Glomerular visceral epithelial cell (primary cell): ENCODE measurements at regions not wholly inside any gene's neighbourhood (a gene's known extent, or its start where the extent isn't known, plus 50 kb on each side); places are given as distances from the start of the nearest gene placed in this dataset.
"Not testable (repeated sequence)": the region's sequence is repeated elsewhere in the genome, so short reads cannot be mapped to it uniquely, and the experiment has no call there.

Source experiments
- DNase-seq: peaks from one replicate; pipeline ENCODE4 v3.0.0-alpha.2; 2016; ENCODE audit errors: extremely low spot score

- no peak for DNase-seq
These were observed 260.7 kb downstream of the PLOD2 start for GRCh38 chr3:145900056-145900829.

DNA sequence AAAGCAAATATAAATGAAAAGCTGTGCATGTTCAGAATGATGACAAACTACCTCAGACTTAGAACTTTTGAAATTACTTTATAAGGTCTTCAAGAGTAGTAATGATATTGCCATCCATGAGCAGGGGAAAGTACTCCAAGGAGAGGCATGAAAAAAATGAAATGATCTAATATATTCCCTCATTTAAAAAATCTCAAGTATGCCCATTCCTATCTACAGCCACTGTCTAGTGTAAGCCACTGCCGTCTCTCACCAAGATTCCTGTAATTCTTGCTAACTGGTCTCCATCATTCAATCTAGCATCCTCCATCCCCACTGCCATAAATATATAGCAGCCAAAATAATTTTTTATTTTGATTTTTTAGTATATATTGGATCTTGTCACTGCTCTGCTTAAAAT is 258.8 kb downstream of the PLOD2 start:
- no peak for DNase-seq

DNA sequence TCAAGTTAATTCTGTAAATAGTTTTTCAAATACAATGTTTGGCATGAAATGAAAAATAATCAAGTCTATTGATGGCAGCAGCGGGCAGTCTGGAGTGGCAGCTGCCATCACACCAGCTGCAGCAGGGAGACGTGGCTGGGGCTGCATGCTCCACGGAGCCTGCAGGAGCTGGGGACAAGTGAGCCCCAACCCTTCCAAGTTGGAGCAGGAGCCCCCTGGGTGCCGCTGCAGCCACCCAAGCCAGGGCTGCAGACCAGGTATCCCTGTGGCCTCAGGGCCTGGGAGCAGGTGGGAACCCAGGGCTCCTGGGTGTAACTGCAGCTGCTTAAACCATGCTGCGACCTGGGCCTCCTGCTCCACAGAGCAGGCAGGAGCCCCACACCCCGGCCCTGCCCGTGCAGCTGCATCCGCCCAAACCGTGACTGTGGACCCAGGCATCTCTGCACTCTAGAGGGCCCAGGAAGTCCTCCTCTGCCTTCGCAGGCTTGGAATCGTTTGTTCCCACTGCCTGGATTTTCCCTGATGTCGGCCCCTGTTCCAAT is 257.4 kb downstream of the PLOD2 start:
- no peak for DNase-seq

- no peak for DNase-seq
These were observed 256.8 kb downstream of the PLOD2 start for GRCh38 chr3:145904138-145904537.

DNA sequence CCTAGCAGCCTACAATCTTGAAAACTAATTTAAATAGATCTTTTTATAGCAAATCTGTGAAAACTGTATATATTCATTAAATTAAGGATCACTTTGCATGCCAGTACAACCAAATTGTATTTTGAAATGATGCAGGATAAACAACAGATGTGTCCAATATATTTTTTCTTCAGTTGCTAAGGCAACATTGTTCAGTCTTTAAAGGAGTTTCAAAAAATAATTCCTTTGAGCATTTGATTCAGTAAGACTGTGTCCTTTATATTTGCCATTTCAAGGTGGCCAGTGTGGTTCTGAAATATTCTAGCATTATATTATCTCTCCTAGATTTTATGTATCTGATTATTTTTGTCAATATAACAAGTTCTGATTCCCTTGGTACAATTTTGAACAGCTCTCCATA is 254.7 kb downstream of the PLOD2 start:
- DNase-seq, result no peak

GRCh38 chr3:145906755-145907154 is 254.2 kb downstream of the PLOD2 start:
- DNase-seq, result no peak

- DNase-seq, result no peak
These were observed 250.0 kb downstream of the PLOD2 start for GRCh38 chr3:145911016-145911415.

DNA sequence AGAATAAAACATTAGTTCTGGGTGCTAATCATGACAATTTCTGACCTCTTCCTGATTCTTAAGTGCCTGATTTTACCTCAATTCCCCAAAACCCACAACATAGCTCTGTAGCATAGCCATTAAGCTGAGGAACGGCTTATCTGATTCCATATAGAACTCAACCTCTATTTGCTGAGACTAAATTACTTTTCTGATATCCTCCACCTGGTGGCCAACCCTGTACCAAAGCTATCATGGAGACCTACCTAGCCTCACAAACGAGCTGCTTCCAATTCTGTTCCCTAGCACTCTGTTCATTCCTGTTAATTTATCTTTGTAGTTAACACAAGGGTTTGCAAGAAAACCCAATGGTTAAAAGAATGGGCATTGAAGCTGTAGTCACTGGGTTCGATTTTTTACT is 245.2 kb downstream of the PLOD2 start:
- DNase-seq, result no peak

- not testable (repeated sequence) for DNase-seq
These were observed 233.2 kb downstream of the PLOD2 start for GRCh38 chr3:145927736-145928135.

DNA sequence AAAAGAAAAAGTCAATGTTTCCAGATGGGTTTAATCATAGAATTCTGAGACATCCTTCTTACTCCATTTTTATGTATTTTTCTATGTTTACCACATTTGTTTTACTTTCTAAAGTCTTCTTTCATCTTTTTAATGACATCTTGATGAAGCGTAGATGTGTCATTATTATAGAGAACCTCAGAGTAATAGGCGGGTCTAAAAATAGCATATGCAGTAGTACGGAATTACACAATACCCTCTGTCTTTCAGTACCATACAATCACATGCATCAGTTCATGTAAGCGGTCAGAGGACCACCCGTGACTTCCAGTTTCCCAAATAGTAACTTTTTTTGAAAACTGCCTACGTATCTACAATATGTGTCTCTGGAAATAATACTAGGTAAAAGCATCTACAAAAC is 224.0 kb downstream of the PLOD2 start:
- no peak for DNase-seq

DNA sequence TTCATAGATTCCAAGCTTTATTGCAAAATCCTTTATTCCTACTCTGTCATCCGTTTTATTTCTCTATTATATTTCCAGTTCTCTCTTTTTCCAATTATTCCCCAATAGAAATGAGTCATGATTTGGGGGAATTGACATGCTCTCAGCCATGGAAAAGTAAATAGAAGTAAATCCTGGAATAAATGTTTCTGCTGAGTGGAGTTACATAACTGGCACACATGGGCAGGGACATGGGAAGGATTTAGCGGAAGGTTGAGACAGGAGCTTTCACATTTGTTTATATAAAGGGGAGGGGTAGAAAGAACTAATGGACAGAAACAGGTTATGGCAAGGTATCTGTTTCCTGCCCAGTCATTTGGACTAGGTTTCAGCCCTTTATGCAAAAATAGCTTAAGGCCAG is 221.6 kb downstream of the PLOD2 start:
- no peak for DNase-seq

- DNase-seq, result no peak
These were observed 218.9 kb downstream of the PLOD2 start for GRCh38 chr3:145942052-145942451.

- no peak for DNase-seq
These were observed 217.0 kb downstream of the PLOD2 start for GRCh38 chr3:145943952-145944351.

DNA sequence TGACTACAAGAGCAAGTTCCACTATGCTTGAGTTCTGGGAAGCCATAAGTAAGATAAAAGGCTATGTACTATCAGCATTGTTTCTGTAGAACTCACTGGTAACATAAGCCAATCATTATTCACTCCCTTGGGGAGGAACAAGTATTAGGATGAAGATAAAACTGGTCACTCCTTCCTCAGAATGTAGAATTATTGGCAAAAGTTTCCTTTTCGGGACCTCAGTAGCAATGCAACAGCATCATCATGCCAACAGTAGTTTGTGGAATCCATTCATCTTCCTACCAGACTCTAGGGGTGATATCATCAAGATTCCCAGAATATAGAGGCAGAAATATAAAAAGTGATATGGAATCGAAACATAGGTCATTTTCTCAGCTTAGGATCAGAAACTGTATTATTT is 209.5 kb downstream of the PLOD2 start:
- DNase-seq, result no peak

DNA sequence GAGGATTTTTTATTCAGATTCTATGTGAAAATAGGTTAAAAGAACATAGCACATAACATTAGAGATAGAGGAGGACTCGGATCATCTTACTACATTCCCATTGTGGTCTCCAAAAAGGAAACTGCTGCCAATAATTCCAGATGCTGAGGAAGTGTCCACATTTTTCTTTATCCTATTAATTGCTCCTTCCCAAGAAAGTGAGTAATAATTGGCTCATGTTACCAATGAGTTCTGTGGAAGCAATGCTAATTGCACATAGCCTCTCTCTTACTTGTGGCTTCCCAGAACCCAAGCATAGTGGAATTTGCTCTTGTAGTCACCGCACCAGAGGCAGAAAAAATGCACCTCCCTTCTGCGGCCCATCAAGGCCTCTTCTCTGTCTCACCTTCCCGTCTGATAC is 208.4 kb downstream of the PLOD2 start:
- DNase-seq, result no peak

DNA sequence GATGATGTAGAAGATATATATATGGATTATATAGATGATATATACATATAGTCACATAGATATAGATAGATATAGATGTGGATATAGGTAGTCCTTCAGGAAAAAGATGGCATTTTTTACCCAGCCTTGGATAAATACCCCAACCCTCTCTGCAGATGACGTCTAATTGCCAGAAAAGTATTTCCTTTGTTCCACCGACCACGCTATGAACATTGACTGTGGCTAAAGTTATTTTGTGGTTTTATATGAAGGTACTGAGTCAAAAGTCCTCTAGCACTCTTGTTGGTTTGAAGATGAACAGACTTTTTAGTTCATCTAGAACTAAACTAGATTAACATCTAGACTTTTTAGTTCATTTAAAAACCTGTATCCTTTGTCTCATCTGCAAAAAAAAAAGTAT is 207.7 kb downstream of the PLOD2 start:
- no peak for DNase-seq

GRCh38 chr3:145959457-145960088 is 201.4 kb downstream of the PLOD2 start:
- no peak for DNase-seq

DNA sequence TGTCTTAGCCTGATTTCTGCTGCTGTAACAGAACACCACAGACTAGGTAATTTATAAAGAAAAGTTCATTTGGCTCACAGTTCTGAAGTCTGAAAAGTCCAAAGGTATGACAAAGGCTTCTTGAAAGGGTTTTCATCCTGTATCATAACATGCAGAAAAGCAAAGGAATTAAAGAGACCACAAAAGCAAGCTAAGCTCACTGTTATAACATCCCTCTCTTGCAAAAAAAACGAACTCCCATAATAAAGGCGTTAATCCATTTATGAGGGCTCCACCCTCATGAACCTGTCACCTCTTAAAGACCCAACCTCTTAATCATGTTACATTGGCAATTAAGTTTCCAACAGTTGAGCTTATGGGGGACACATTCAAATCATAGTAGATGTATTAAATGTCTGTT is 197.9 kb downstream of the PLOD2 start:
- no peak for DNase-seq

DNA sequence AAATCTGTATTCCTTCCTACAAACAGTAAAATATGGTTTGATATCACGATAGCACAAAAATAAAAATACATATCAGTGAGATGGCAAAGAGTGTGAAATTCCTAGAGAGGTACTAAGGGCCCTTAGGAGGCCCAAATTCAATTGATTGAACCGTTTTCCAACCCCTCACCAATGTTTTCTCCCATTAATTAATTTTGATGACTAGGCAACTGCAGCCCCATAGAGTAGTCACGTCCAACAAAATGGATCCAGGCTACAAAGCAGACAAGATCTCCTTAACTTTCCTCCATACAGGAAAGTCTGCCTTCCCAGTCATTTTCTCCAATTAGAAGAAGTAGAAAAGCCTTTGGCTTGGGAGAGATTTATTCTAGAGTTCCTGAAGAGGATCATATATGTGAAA is 193.9 kb downstream of the PLOD2 start:
- no peak for DNase-seq

DNA sequence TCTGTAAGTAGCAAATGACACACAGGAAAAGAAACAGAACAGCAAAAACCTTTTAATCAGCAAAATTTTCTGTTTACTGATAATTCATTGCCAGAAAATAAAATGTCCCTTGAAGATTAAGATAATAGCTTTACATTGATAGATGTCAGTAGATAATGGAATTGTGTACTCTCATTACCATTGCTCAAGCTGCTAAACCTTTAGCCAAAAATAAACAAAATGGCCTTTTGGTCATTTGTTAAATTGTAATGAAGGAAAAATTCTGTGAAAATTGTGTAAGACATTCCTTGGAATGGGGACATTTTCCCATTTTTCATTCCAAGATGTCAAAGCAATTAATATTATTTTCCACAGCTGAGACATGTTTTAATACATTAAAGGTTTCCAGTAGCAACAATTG is 189.8 kb downstream of the PLOD2 start:
- no peak for DNase-seq

- no peak for DNase-seq
These were observed 188.1 kb downstream of the PLOD2 start for GRCh38 chr3:145972851-145973250.

DNA sequence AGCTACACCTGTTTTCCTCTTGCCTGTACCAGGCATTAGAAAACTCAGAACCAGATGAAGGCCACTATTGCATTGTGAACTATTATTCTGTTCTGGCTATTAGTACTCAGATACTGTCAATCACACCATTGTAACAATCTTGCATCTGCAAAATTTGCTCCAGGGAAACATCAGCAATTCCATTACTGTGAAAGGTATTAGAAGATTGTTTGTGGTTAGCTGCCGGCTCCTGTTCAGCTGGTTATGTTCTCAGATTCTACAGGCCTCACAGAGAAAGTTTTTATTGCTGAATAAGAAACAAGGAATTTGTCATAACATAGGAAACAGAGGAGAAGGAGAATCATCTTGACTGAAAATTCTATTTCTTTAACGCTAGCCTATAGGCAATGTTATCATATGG is 179.9 kb downstream of the PLOD2 start:
- no peak for DNase-seq

DNA sequence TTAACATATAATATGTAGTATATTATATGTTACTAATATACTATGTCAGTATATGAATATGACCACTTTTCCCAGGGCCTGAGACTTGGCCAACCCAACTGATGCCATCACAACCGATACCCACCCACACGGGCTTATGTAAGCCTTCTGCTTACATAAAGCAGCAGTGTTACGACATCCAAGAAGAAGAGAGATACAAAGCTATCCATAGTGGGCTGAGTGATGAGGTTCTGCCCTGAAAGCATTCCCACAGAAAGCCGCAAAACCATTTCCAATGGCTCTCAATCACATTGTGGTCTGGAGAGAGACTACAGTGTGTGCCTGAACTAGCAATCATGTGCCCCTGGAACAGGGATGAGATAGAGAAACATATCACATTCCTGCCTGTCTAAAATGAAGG is 177.9 kb downstream of the PLOD2 start:
- DNase-seq, result no peak
